GM12801 (cell line): ENCODE measurements at regions not wholly inside any gene's neighbourhood (a gene's known extent, or its start where the extent isn't known, plus 50 kb on each side); places are given as distances from the start of the nearest gene placed in this dataset.

ENCODE experiments used
- TF ChIP-seq, protein P1 (sequence below): IDR thresholded peaks from one replicate; pipeline ENCODE4 v1.5.1; 2011; ENCODE audit warnings: control low read depth; ENCODE audit not compliant: insufficient read length; ENCODE audit errors: extremely low read depth

GRCh38 chr12:17334784-17335183 lies 728.8 kb upstream of the LMO3 start:
- TF ChIP-seq, protein P1, sequence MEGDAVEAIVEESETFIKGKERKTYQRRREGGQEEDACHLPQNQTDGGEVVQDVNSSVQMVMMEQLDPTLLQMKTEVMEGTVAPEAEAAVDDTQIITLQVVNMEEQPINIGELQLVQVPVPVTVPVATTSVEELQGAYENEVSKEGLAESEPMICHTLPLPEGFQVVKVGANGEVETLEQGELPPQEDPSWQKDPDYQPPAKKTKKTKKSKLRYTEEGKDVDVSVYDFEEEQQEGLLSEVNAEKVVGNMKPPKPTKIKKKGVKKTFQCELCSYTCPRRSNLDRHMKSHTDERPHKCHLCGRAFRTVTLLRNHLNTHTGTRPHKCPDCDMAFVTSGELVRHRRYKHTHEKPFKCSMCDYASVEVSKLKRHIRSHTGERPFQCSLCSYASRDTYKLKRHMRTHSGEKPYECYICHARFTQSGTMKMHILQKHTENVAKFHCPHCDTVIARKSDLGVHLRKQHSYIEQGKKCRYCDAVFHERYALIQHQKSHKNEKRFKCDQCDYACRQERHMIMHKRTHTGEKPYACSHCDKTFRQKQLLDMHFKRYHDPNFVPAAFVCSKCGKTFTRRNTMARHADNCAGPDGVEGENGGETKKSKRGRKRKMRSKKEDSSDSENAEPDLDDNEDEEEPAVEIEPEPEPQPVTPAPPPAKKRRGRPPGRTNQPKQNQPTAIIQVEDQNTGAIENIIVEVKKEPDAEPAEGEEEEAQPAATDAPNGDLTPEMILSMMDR, result no peak

- TF ChIP-seq, protein P1, result no peak
Measured at GRCh38 chr12:17333287-17333686, 727.3 kb upstream of the LMO3 start.

- TF ChIP-seq, protein P1, result no peak
Measured at GRCh38 chr12:17326649-17327048, 720.7 kb upstream of the LMO3 start.

- TF ChIP-seq, protein P1, result no peak
Measured at GRCh38 chr12:17322090-17322489, 716.1 kb upstream of the LMO3 start.

- TF ChIP-seq, protein P1, result no peak
Measured at GRCh38 chr12:17304503-17305347, 698.8 kb upstream of the LMO3 start.

GRCh38 chr12:17302001-17302400 lies 696.0 kb upstream of the LMO3 start:
- TF ChIP-seq, protein P1, result no peak

- TF ChIP-seq, protein P1, result no peak
Measured at GRCh38 chr12:17301544-17301943, 695.6 kb upstream of the LMO3 start.
